GM21529 (cell line): ENCODE measurements at regions not wholly inside any gene's neighbourhood (a gene's known extent, or its start where the extent isn't known, plus 50 kb on each side); places are given as distances from the start of the nearest gene placed in this dataset.

ENCODE experiments used
- ATAC-seq: cut with Tn5 transposase; IDR thresholded peaks from one replicate; pipeline ENCODE4 v1.9.1; 2021; ENCODE audit not compliant: unreplicated experiment

GRCh38 chr18:54716586-54716985, 111.7 kb upstream of the RAB27B start:
- no peak for ATAC-seq

DNA sequence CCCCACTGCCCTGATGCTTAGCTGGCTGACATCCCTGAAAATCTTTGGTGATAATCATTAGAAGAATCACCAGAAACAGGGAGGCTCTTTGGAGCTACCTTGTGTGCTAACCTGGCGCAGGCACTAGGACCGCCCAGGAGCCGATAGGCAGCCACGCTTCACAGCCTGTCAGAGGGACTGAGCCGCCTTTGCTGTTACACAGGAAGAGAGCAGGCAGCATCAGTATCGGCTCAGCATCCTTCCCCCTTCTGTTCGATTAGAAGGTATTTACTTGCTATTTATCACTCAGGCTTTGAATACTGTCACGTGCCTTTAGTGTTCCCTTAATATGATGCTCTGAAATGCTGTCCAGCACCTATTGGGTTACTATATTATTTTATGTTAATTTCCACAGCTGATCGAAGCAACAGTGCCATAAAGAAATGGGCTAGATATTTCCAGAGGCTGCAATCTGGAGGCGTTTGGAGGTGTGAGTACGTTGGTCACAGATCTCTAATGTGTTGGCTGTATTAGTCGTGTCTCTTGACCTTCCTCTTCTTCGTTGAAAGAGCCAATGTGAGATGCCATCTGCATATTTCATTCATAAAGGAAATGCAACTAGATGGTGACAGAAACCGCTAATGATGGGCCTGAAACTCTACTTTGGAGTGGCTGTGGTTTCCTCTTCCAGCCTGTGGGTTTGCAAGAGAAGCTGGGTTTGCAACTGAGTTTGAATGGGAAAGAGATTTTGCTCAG, 110.4 kb upstream of the RAB27B start:
- peak; percentile 85 for ATAC-seq

GRCh38 chr18:54718408-54718773, 109.9 kb upstream of the RAB27B start:
- no peak for ATAC-seq

DNA sequence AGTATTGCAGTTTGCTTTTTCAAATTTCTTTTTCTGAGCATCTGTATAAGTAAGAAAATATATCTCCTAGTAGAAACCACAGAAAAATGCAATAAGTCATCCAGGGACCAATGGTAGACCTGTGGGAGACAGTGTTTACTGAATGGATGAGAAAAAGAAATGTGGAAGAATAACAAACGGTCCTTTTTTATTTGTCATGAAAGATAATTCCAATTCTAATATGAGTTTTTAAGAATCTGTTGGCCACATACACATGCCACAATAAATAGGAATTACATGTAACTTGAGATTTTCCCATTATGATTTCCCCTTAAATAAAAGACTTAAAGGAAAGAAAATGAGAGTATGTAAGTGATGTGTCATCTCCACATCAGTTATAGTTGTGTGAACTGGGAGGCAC, 107.7 kb upstream of the RAB27B start:
- no peak for ATAC-seq

- no peak for ATAC-seq
These were observed 102.1 kb upstream of the RAB27B start for GRCh38 chr18:54726143-54726542.

- no peak for ATAC-seq
These were observed 94.2 kb upstream of the RAB27B start for GRCh38 chr18:54734059-54734458.

GRCh38 chr18:54736981-54737380, 91.3 kb upstream of the RAB27B start:
- ATAC-seq, result no peak

- no peak for ATAC-seq
These were observed 90.3 kb upstream of the RAB27B start for GRCh38 chr18:54737986-54738385.

- ATAC-seq, result no peak
These were observed 88.8 kb upstream of the RAB27B start for GRCh38 chr18:54739476-54739875.

- ATAC-seq, result no peak
These were observed 88.0 kb upstream of the RAB27B start for GRCh38 chr18:54740136-54740846.

- ATAC-seq, result no peak
These were observed 86.2 kb upstream of the RAB27B start for GRCh38 chr18:54742120-54742519.

- ATAC-seq, result no peak
These were observed 85.3 kb upstream of the RAB27B start for GRCh38 chr18:54742659-54743604.

- ATAC-seq, result no peak
These were observed 84.7 kb upstream of the RAB27B start for GRCh38 chr18:54743605-54743995.

DNA sequence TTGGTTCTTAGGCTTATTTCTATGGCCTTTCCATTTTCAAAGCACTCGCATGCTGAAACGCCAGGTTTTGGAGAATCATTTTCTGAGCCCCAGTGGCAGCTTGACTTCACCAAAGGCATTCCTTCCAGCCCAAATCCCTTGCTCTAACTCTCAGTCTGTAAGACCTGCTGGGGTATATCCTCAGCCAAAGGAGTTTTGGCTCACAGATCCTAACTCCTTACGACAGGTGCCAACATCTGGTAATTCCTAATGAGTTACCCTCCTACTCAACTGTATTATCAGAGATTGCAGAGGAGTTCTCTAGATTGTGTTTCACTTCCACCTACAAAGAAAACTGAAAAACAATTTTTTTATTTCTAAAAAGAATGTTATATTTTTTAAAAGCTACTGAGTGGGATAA, 79.0 kb upstream of the RAB27B start:
- ATAC-seq, result no peak

GRCh38 chr18:54750350-54750749, 77.9 kb upstream of the RAB27B start:
- no peak for ATAC-seq

- ATAC-seq, result no peak
These were observed 76.1 kb upstream of the RAB27B start for GRCh38 chr18:54752185-54752584.

DNA sequence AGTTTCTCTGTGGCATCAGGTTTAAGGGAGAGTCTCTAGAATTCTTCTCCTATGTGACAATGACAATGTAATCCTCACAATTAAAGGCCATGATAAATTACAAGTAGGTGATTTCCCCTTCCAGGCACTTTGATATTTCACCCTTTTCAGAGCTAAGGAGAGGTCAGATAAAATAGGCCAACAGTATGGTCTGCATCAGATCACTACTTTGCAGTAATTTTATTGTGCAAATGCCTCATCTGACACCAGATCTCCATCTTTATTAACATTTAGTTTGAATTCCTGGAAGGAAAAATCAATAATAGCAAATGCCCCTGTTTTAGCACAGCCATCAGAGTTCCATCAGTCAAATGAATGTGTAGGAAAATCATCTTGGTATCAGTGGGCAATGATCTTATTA, 72.8 kb upstream of the RAB27B start:
- ATAC-seq, result no peak

DNA sequence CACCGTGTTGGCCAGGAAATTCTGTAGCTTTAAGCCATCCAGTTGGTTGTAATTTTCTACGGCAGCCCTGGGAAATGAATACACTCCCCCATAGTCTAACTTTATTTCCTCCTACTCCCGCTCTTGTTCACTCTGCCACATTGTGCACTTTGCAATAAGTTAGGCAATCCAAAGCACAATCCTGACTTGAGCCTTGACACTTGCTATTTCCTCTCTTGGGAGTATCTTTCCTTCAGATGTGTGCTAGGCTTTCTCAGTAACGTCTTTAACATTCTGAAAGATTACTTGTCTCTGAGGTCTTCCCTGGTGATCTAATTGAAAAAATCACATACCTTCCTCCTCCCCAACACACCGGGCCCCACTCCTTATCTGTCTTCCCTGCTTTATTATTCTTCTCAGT, 65.9 kb upstream of the RAB27B start:
- no peak for ATAC-seq

DNA sequence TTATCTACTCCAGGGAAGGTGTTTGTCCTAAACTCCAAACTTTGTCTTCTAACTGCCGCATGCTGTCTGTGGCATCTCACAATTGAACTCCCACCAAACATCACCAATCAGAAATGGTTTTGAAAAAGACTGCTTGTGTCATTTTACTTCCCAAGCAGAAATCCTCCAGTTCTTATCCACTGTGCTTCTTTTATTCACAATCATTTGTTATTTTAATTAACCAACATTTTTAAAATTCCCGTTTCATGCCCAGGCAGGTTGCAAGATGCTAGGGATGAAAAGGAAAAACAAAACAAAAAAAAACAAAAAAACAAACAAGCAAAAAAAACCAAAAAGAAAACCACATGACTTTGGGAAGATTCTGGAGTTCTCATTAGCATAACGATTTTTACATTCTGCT, 63.5 kb upstream of the RAB27B start:
- ATAC-seq, result no peak

- no peak for ATAC-seq
These were observed 62.5 kb upstream of the RAB27B start for GRCh38 chr18:54765636-54766375.

DNA sequence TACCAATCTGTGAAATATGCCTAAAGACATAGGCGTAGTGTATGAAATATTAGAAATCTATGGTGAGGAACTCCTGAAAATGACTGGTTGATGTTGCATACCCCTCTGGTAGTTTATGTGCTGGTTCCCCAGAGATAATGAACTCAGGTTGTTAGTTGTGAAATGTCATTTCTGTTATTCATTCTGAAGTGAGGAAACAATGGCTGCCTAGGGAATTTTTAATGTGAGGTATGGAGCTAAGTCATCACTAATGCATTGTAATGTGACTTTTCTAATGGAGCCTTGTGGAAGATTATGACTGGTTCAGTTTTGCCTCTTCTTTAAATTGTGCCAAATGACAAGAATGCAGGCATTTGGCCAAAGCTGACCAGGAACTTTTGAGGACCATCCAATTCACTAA, 61.6 kb upstream of the RAB27B start:
- ATAC-seq, result no peak
